ENCODE measurements at regions not wholly inside any gene's neighbourhood (a gene's known extent, or its start where the extent isn't known, plus 50 kb on each side); places are given as distances from the start of the nearest gene placed in this dataset.

GRCh38 chr13:82867284-82867683 is 1015.0 kb downstream of the SLITRK1 start:
- Mint-ChIP-seq H3K4me1 (no peaks in the 10 kb centered on the region), H3K27ac (no peak overlapping the region), H3K27me3 (no peaks in the 10 kb centered on the region), H3K36me3 (ENCODE audit: low read depth) (no peaks in the 10 kb centered on the region), H3K4me3 (no peak overlapping the region), H3K9me3 (peaks cover 6% of the 10 kb centered on the region)
- intact Hi-C loops (cut with micrococcal nuclease) = no loop called here
- ATAC-seq (ENCODE audit: low read depth) (no peak), DNase-seq (no peak)
- ChIA-PET CTCF (no interaction called here), POLR2A (no interaction called here)
- no peak for TF ChIP-seq CTCF (IDR thresholded peaks at IDR 0.05)

GRCh38 chr13:82850644-82851043 is 1031.6 kb downstream of the SLITRK1 start:
- DNase-seq (no peak), ATAC-seq (ENCODE audit: low read depth) (no peak)
- H3K27me3 Mint-ChIP-seq = no peaks in the 10 kb centered on the region
- H3K4me3 Mint-ChIP-seq = no peak overlapping the region
- TF ChIP-seq CTCF (IDR thresholded peaks at IDR 0.05) = no peak
- ChIA-PET CTCF (no interaction called here), POLR2A (no interaction called here)
- peaks cover 2% of the 10 kb centered on the region for H3K9me3 Mint-ChIP-seq
- H3K27ac Mint-ChIP-seq = no peak overlapping the region
- H3K4me1 Mint-ChIP-seq = no peaks in the 10 kb centered on the region
- no peaks in the 10 kb centered on the region for H3K36me3 Mint-ChIP-seq (ENCODE audit: low read depth)
- intact Hi-C loops (cut with micrococcal nuclease) = no loop called here

- H3K4me1 Mint-ChIP-seq = no peaks in the 10 kb centered on the region
- H3K27ac Mint-ChIP-seq = no peak overlapping the region
- no peaks in the 10 kb centered on the region for H3K36me3 Mint-ChIP-seq (ENCODE audit: low read depth)
- no peak for TF ChIP-seq CTCF (IDR thresholded peaks at IDR 0.05)
- POLR2A ChIA-PET = no interaction called here
- DNase-seq (no peak), ATAC-seq (ENCODE audit: low read depth) (no peak)
- CTCF ChIA-PET = no interaction called here
- H3K9me3 Mint-ChIP-seq = peaks cover 2% of the 10 kb centered on the region
- intact Hi-C loops (cut with micrococcal nuclease) = no loop called here
- no peak overlapping the region for H3K4me3 Mint-ChIP-seq
- H3K27me3 Mint-ChIP-seq = no peaks in the 10 kb centered on the region
These were observed 1033.5 kb downstream of the SLITRK1 start for GRCh38 chr13:82848766-82849165.

DNA sequence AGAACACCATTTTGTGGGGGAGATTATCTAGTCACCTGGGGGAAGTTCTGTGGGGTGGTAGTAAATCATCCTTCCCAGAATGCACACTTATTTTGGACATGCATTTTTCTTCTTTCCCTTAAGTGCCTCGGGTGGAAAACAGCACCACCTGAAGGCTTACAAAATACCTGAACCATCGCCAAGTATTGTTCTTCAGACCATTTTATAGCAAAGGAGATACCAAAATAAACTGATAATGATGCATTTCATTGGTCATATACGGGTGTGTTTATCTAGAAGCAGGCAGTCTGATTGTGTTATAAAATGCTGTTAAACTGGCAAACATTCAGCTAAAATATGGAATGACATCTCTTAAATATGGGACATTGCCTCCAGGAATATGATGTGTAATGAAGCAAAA is 1034.7 kb downstream of the SLITRK1 start:
- H3K4me3 Mint-ChIP-seq = no peak overlapping the region
- no peak overlapping the region for H3K27ac Mint-ChIP-seq
- no peaks in the 10 kb centered on the region for H3K4me1 Mint-ChIP-seq
- ATAC-seq (ENCODE audit: low read depth) (no peak), DNase-seq (no peak)
- intact Hi-C loops (cut with micrococcal nuclease) = no loop called here
- H3K9me3 Mint-ChIP-seq = no peaks in the 10 kb centered on the region
- no peaks in the 10 kb centered on the region for H3K27me3 Mint-ChIP-seq
- TF ChIP-seq CTCF (IDR thresholded peaks at IDR 0.05) = no peak
- H3K36me3 Mint-ChIP-seq (ENCODE audit: low read depth) = no peaks in the 10 kb centered on the region
- CTCF ChIA-PET = no interaction called here
- POLR2A ChIA-PET = no interaction called here

DNA sequence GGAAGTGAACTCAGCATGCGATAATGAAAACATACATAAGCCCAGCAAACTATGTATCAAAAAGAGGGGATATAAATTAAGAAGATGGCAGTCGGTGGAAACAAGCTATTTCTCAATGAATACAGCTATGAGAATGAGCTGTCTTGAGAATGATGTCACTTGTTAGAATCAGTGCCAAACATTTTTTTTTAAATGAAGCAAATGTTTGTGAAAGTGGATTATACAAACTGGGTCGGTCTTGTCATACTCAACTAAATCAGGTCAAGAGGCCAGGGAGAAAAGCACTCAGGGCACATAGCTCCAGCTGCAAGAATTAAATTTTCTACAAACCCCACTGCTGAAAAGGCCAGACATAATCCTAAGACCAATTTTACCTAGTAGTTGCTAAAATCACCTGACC is 1048.4 kb downstream of the SLITRK1 start:
- Mint-ChIP-seq H3K4me3 (no peak overlapping the region), H3K36me3 (ENCODE audit: low read depth) (no peaks in the 10 kb centered on the region), H3K27ac (no peak overlapping the region), H3K27me3 (no peaks in the 10 kb centered on the region), H3K9me3 (peaks cover 6% of the 10 kb centered on the region), H3K4me1 (no peaks in the 10 kb centered on the region)
- CTCF ChIA-PET = no interaction called here
- intact Hi-C loops (cut with micrococcal nuclease) = no loop called here
- DNase-seq (no peak), ATAC-seq (ENCODE audit: low read depth) (no peak)
- POLR2A ChIA-PET = no interaction called here
- no peak for TF ChIP-seq CTCF (IDR thresholded peaks at IDR 0.05)
